Astrocyte of the spinal cord (primary cell): ENCODE measurements at regions not wholly inside any gene's neighbourhood (a gene's known extent, or its start where the extent isn't known, plus 50 kb on each side); places are given as distances from the start of the nearest gene placed in this dataset.

ENCODE experiments used
- DNase-seq: peaks from one replicate; pipeline ENCODE4 v3.0.0; 2011; ENCODE audit warnings: low read depth, low spot score
- H3K4me3 ChIP-seq: 2 replicates; pipeline ENCODE4 v1.5.1; 2011; ENCODE audit warnings: low read depth, mild to moderate bottlenecking, low read length, moderate library complexity
- in situ Hi-C: cut with HindIII; loops from 2 replicates; pipeline ENCODE4 v1.10.0; 2017; ENCODE audit warnings: low sequenced_read_pairs
- TF ChIP-seq, protein P1 (sequence below): IDR thresholded peaks from 2 replicates; pipeline ENCODE4 v1.5.1; 2012; ENCODE audit warnings: low read depth, mild to moderate bottlenecking, low read length, inconsistent platforms

DNA sequence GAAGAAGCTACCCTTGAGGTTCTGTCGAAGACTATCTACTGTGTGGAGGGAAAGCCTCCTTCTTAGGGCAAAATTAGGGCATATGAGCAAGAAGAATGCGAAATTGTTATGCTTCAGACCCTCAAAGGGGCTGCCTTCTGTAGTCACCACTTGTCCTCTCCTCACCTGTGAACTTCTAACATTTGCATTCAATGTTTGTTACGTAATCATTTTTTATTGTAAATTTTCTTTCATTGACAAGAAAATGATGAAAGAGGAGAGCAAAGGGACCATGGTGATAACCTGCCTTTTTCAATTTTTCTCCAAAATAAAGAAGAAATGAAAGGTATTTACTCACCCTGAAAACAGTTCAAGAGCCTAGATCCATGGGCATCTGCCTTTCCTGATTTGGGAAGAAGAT, 193.0 kb downstream of the SP3 start:
- TF ChIP-seq, protein P1, sequence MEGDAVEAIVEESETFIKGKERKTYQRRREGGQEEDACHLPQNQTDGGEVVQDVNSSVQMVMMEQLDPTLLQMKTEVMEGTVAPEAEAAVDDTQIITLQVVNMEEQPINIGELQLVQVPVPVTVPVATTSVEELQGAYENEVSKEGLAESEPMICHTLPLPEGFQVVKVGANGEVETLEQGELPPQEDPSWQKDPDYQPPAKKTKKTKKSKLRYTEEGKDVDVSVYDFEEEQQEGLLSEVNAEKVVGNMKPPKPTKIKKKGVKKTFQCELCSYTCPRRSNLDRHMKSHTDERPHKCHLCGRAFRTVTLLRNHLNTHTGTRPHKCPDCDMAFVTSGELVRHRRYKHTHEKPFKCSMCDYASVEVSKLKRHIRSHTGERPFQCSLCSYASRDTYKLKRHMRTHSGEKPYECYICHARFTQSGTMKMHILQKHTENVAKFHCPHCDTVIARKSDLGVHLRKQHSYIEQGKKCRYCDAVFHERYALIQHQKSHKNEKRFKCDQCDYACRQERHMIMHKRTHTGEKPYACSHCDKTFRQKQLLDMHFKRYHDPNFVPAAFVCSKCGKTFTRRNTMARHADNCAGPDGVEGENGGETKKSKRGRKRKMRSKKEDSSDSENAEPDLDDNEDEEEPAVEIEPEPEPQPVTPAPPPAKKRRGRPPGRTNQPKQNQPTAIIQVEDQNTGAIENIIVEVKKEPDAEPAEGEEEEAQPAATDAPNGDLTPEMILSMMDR, result no peak
- in situ Hi-C loops, result no loop called here
- no peak for DNase-seq
- H3K4me3 ChIP-seq, result no peak overlapping the region

DNA sequence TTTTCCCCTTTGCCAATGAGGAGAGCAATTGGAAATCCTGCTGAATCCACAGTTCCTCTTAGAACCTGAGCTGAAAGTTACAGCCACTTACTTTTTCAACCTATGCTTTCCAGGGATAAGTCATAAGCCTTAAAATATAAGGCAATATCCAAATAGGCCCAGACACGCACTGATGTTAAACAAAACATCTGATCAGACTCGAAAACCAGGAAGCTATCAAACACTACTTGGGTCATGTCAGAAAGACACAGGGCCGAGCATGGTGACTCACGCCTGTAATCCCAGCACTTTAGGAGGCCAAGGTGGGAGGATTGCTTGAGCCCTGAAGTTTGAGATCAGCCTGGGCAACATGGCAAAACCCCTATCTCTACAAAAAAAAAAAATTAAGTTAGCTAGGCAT, 192.1 kb downstream of the SP3 start:
- TF ChIP-seq, protein P1, result no peak
- in situ Hi-C loops, result no loop called here
- no peak for DNase-seq
- no peak overlapping the region for H3K4me3 ChIP-seq

DNA sequence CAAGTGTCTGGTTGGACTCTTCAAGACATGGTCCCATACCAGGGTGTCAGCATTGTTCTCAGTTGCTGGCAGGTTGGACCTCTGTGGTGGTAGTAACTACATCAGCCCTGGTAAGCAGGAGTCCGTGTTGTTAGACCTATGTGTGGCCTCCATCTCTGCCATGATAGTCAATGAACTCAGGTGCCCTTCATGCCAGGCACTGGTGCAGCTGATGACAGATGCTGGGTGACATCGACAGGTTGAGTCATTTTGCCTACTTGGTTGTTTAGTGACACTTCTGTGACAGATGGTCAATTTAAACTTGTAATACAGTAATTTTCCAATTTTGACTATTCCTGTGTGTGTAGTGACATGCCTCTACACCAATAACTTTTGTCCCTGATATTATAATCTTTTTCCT, 189.7 kb downstream of the SP3 start:
- in situ Hi-C loops, result no loop called here
- no peak for DNase-seq
- no peak overlapping the region for H3K4me3 ChIP-seq
- TF ChIP-seq, protein P1, result no peak

DNA sequence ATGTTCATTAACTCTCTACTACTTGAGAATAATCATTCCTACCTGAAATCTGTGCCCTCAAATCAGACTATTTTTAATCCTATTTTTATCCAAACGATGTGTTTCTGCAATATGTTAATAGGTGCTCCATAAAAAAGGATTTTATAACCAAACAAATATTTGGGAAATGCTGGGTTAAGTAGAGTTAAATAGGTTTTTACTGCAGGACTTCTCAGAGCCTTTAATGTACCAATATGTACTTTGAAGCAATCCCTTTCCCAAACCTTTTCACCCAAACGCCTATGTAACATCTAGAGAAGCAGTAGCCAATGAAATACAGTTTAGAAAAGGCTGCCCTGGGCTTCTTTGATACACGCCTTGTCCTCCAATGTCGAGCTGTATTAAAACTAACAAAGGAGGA, 182.5 kb downstream of the SP3 start:
- in situ Hi-C loops, result no loop called here
- no peak for DNase-seq
- TF ChIP-seq, protein P1, result no peak
- no peak overlapping the region for H3K4me3 ChIP-seq

DNA sequence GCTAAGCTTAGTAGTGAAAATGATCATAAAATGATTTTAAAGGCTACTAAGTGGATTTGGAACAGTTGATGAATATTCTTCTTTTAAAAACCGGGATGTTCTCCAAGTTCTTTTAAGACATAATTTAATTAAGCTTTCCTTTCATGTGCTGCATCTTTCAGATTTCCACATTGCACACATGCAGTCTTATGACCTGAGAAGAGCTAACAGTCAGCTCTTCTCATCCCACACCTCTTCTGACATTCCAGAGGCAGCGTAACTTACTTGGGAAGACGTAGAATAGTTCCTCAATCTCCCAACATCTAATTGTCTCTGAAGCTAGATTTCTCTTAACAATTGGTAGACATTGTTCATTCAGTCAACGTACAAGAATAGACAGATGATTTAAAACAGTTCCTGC, 181.8 kb downstream of the SP3 start:
- H3K4me3 ChIP-seq, result no peak overlapping the region
- TF ChIP-seq, protein P1, result no peak
- in situ Hi-C loops, result no loop called here
- DNase-seq, result no peak

DNA sequence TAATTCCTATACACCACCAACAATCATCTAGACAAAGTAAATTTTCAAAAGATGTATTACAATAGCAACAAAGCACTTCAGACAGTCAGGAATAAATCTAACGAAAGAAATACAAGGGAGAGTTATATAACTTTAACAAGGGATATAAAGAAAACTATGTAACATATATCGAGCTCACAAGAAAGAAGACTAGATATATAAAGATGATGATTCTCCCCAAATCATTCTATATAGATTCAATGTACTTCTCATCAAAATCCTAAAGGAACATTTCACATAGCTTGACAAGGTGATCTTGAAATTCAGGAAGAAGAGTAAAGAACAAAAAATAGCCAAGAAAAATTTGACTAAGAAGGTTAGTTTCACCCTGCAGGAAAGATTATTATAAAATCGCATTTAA, 179.4 kb downstream of the SP3 start:
- TF ChIP-seq, protein P1, result no peak
- no peak for DNase-seq
- in situ Hi-C loops, result no loop called here
- H3K4me3 ChIP-seq, result no peak overlapping the region

DNA sequence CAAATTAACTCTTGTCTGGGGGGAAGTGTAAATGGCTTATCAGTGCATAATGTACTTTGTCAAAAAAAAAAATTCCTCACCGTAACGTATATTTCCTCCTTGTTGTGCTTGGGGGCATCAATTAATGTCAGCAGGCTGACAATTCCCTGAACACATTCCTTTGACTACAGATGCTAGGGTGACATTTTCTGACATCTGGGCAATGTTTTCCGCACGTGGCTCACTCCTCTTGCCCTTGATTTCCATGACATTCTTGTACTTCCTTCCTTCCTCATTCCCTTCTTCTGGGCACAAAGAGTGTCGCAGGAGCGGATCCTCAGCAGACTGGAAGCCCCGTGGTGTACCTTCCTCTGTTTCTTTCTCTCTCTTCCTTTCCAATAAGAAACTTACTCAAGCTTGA, 173.7 kb downstream of the SP3 start:
- H3K4me3 ChIP-seq, result no peak overlapping the region
- in situ Hi-C loops, result no loop called here
- TF ChIP-seq, protein P1, result no peak
- no peak for DNase-seq
